ENCODE measurements at regions not wholly inside any gene's neighbourhood (a gene's known extent, or its start where the extent isn't known, plus 50 kb on each side); places are given as distances from the start of the nearest gene placed in this dataset.

DNA sequence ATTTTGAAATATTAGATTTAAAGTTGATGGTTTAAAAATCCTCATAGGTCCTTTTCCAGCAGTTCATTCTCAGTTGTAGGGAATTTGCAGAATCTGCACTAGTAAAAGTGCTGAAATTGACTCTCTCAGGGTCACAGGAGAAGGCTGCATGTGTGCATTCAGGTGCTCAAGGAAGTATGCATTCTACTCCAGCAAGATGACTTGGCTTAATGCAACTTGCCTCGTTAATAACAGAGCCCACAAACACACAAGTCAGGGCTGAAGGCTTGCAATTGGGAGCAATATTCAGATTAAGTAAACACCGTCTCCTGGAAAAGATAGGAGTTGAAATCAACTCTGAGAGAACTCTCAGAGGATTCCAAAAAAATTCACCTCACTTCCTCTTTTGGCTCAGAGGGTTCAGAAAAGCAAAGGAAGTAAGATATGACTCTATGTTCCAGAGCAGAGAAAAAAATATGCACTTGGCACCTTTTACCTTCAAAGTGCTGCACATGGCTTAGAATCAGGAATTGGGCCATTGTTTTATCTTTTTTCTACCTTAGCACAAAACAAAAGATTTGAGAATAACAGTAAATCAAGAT is 406.3 kb upstream of the DCN start:
- peak; percentile 84 for TF ChIP-seq SPI1 (IDR thresholded peaks at IDR 0.05; ENCODE audit: low read depth, low read length)
- no peak for TF ChIP-seq POLR2A (IDR thresholded peaks at IDR 0.05; ENCODE audit: low read depth, low read length)
- TF ChIP-seq TAF1 (IDR thresholded peaks at IDR 0.05; ENCODE audit: low read depth, low read length): no peak
- no peak for TF ChIP-seq POLR2AphosphoS5 (IDR thresholded peaks at IDR 0.05; ENCODE audit: low read depth, low read length)
- no peak for TF ChIP-seq POU2F2 (IDR thresholded peaks at IDR 0.05; ENCODE audit: low read depth, low read length)
- TF ChIP-seq PAX5 (IDR thresholded peaks at IDR 0.05; ENCODE audit: insufficient read depth, low read length, severe bottlenecking): no peak

Data from GM12891 (cell line).